ENCODE measurements at regions not wholly inside any gene's neighbourhood (a gene's known extent, or its start where the extent isn't known, plus 50 kb on each side); places are given as distances from the start of the nearest gene placed in this dataset.

- no peak overlapping the region for H3K27ac ChIP-seq (ENCODE audit: low read depth, low read length)
- H3K9ac ChIP-seq (ENCODE audit: low read length) = no peak overlapping the region
- no peaks in the 10 kb centered on the region for H3K27me3 ChIP-seq (ENCODE audit: insufficient read depth, low read length)
- H3K4me1 ChIP-seq (ENCODE audit: control insufficient read depth in 1 of 2, insufficient read depth in 2 of 2, low read length in 2 of 2) = no peaks in the 10 kb centered on the region
- ATAC-seq = no peak
- H3K36me3 ChIP-seq (ENCODE audit: control insufficient read depth in 1 of 2, insufficient read depth in 2 of 2, low read length in 2 of 2) = no peaks in the 10 kb centered on the region
- no peaks in the 10 kb centered on the region for H3K9me2 ChIP-seq (ENCODE audit: insufficient read depth)
- no peaks in the 10 kb centered on the region for H3K79me2 ChIP-seq (ENCODE audit: insufficient read depth, low read length)
- ChIA-PET POLR2A (no interaction called here), CTCF (no interaction called here), RAD21 (ENCODE audit: low non-redundant PET in 1 of 2, low total read pairs in 2 of 2, uncharacterized antibody in 2 of 2, unreplicated experiment in 2 of 2) (no interaction called here)
- DNase-seq (ENCODE audit: low read depth, low spot score) = no peak
- TF ChIP-seq CBX3 (IDR thresholded peaks at IDR 0.05; ENCODE audit: low read depth) (no peak), CEBPB (IDR thresholded peaks at IDR 0.05; ENCODE audit: low read depth) (no peak), CTCF (IDR thresholded peaks at IDR 0.05 in 2 of 3, conservative IDR thresholded peaks at IDR 0.05 in 1 of 3; ENCODE audit: borderline replicate concordance in 1 of 3, insufficient read depth in 1 of 3, low read depth in 2 of 3, low read length in 2 of 3) (no peak), EGR1 (IDR thresholded peaks at IDR 0.05; ENCODE audit: low read depth) (no peak), EZH2 (IDR thresholded peaks at IDR 0.05) (no peak), TCF7L2 (IDR thresholded peaks at IDR 0.05; ENCODE audit: borderline replicate concordance, extremely low read depth, insufficient read depth, insufficient read length) (no peak), ZNF274 (IDR thresholded peaks at IDR 0.05; ENCODE audit: low read depth, low read length) (no peak), RAD21 (IDR thresholded peaks at IDR 0.05; ENCODE audit: low read depth) (no peak), EZH2phosphoT487 (IDR thresholded peaks at IDR 0.05; ENCODE audit: borderline replicate concordance) (no peak), MAX (IDR thresholded peaks at IDR 0.05) (no peak)
- no peaks in the 10 kb centered on the region for H3K9me3 ChIP-seq (ENCODE audit: control insufficient read depth in 1 of 2, insufficient read depth in 1 of 2, low read depth in 1 of 2, low read length in 2 of 2)
- H2AFZ ChIP-seq (ENCODE audit: low read depth, low read length, poor library complexity, severe bottlenecking) = no peak overlapping the region
- intact Hi-C loops (cut with micrococcal nuclease) = no loop called here
- H4K20me1 ChIP-seq (ENCODE audit: insufficient read depth) = no peaks in the 10 kb centered on the region
- H3K4me2 ChIP-seq (ENCODE audit: low read length) = no peak overlapping the region
- no peak overlapping the region for H3K4me3 ChIP-seq (replicated peaks in 1 of 2; ENCODE audit: low read depth in 1 of 2, low read length in 2 of 2)
- no TSS peak for BruUV-seq (replicated peaks)
Measured at GRCh38 chr6:135603249-135603648, 105.7 kb upstream of the AHI1 start.
